GM12892 (cell line): ENCODE measurements at regions not wholly inside any gene's neighbourhood (a gene's known extent, or its start where the extent isn't known, plus 50 kb on each side); places are given as distances from the start of the nearest gene placed in this dataset.

Source experiments
- POLR2A ChIP-seq: IDR thresholded peaks from 2 replicates; pipeline ENCODE4 v1.6.1; 2011; ENCODE audit warnings: low read depth, low read length, control low read depth
- POLR2AphosphoS5 ChIP-seq: IDR thresholded peaks from 2 replicates; pipeline ENCODE4 v1.6.1; 2011; ENCODE audit warnings: low read depth, low read length, control low read depth
- TAF1 ChIP-seq: IDR thresholded peaks from 2 replicates; pipeline ENCODE4 v1.6.1; 2011; ENCODE audit warnings: low read depth, mild to moderate bottlenecking, control low read depth, low read length, borderline replicate concordance

DNA sequence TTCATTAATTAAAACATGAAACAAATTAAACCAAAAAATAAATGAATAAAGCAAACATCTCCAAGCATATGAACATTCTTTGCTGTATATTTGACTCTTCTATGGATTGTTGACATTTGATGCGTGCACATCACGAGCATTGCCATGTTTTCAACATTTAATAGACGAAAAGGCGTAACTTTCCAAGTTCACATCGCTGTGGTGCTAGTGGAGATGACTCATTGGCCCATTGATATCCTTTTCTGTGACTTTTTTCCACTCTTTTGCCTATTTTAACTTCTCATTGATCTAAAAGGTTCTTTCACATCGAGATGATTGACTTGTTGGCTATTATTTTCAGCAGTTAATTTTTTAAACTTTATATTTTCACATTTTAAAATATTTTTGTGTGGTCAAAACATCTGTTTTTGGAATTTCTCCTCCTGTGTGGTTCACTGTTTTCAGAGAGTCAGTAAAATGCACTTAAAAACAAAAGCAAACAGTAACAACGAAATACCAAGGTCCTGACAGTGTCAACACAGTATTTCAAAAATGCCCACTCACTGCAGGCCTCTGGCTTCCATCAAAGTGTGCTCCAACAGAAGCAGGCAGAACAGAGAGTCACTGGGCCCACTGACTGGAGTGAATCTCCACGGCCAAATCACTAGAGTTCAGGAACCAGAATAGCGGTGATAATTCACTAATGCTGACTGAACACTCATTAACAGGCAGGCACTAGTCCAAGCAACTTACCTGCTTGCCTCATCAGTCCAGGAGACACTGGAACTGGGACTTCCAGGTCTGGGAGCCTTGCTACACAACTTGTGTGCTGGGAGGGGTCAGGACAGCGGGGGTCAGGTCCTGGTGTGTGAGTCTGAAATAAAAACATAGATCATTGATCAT lies 372.2 kb upstream of the SMIM21 start:
- TF ChIP-seq POLR2A (no peak), POLR2AphosphoS5 (no peak), TAF1 (no peak)
